HFFc6 (cell line): ENCODE measurements at regions not wholly inside any gene's neighbourhood (a gene's known extent, or its start where the extent isn't known, plus 50 kb on each side); places are given as distances from the start of the nearest gene placed in this dataset.

Source experiments
- DNase-seq: peaks from one replicate; pipeline ENCODE4 v3.0.0-alpha.2; 2018
- H3K27ac Mint-ChIP-seq: 2 replicates; pipeline ENCODE4 v1.8.0; 2020; ENCODE audit warnings: mild to moderate bottlenecking, mixed read lengths
- H3K27me3 Mint-ChIP-seq: 2 replicates; pipeline ENCODE4 v1.8.0; 2021; ENCODE audit warnings: mild to moderate bottlenecking, moderate library complexity, mixed read lengths; ENCODE audit not compliant: insufficient read depth
- H3K36me3 Mint-ChIP-seq: 2 replicates; pipeline ENCODE4 v1.8.0; 2021; ENCODE audit warnings: low read depth, mixed read lengths
- H3K4me1 Mint-ChIP-seq: 2 replicates; pipeline ENCODE4 v1.8.0; 2020; ENCODE audit warnings: low read depth, mixed read lengths
- H3K4me3 Mint-ChIP-seq: 2 replicates; pipeline ENCODE4 v1.8.0; 2020; ENCODE audit warnings: mild to moderate bottlenecking, moderate library complexity, mixed read lengths
- H3K9me3 Mint-ChIP-seq: 2 replicates; pipeline ENCODE4 v1.8.0; 2020; ENCODE audit warnings: mild to moderate bottlenecking, mixed read lengths
- CTCF ChIP-seq: fragments of 200-600 bp; sonication (generic); IDR thresholded peaks from 2 replicates; pipeline ENCODE4 v1.5.0; 2021; ENCODE audit warnings: antibody characterized with exemption, mild to moderate bottlenecking

GRCh38 chr1:118249641-118250040 lies 64.6 kb upstream of the SPAG17 start:
- no peak for DNase-seq
- TF ChIP-seq CTCF, result no peak
- no peaks in the 10 kb centered on the region for H3K36me3 Mint-ChIP-seq
- no peaks in the 10 kb centered on the region for H3K9me3 Mint-ChIP-seq
- H3K4me1 Mint-ChIP-seq, result no peaks in the 10 kb centered on the region
- H3K27me3 Mint-ChIP-seq, result no peaks in the 10 kb centered on the region; the same call in 1 of the 2 replicates
- no peak overlapping the region for H3K27ac Mint-ChIP-seq
- no peak overlapping the region for H3K4me3 Mint-ChIP-seq

- Mint-ChIP-seq H3K4me1 (no peaks in the 10 kb centered on the region), H3K9me3 (no peaks in the 10 kb centered on the region), H3K27ac (no peak overlapping the region), H3K36me3 (no peaks in the 10 kb centered on the region), H3K27me3 (peaks cover 2% of the 10 kb centered on the region; the same call in 1 of the 2 replicates), H3K4me3 (no peak overlapping the region)
- DNase-seq, result peak; percentile 9
- peak; percentile 63 for TF ChIP-seq CTCF
These were observed 62.6 kb upstream of the SPAG17 start for GRCh38 chr1:118247593-118247992.

GRCh38 chr1:118246646-118247045 lies 61.6 kb upstream of the SPAG17 start:
- H3K4me3 Mint-ChIP-seq, result no peak overlapping the region
- H3K9me3 Mint-ChIP-seq, result no peaks in the 10 kb centered on the region
- H3K36me3 Mint-ChIP-seq, result no peaks in the 10 kb centered on the region
- H3K4me1 Mint-ChIP-seq, result no peaks in the 10 kb centered on the region
- no peak for TF ChIP-seq CTCF
- H3K27ac Mint-ChIP-seq, result no peak overlapping the region
- H3K27me3 Mint-ChIP-seq, result peaks cover 2% of the 10 kb centered on the region; the same call in 1 of the 2 replicates
- DNase-seq, result no peak

GRCh38 chr1:118244194-118244593 lies 59.2 kb upstream of the SPAG17 start:
- TF ChIP-seq CTCF, result no peak
- peaks cover 4% of the 10 kb centered on the region; the same call in 1 of the 2 replicates for H3K9me3 Mint-ChIP-seq
- H3K27ac Mint-ChIP-seq, result no peak overlapping the region
- no peaks in the 10 kb centered on the region for H3K4me1 Mint-ChIP-seq
- no peak for DNase-seq
- H3K27me3 Mint-ChIP-seq, result peaks cover 4% of the 10 kb centered on the region; the same call in 1 of the 2 replicates
- no peaks in the 10 kb centered on the region for H3K36me3 Mint-ChIP-seq
- H3K4me3 Mint-ChIP-seq, result no peak overlapping the region

- Mint-ChIP-seq H3K27me3 (peaks cover 4% of the 10 kb centered on the region; the same call in 1 of the 2 replicates), H3K36me3 (no peaks in the 10 kb centered on the region), H3K9me3 (peaks cover 4% of the 10 kb centered on the region; the same call in 1 of the 2 replicates), H3K4me1 (no peaks in the 10 kb centered on the region), H3K4me3 (no peak overlapping the region), H3K27ac (no peak overlapping the region)
- DNase-seq, result no peak
- TF ChIP-seq CTCF, result no peak
These were observed 58.2 kb upstream of the SPAG17 start for GRCh38 chr1:118243269-118243668.
